GM13977 (cell line): ENCODE measurements at regions not wholly inside any gene's neighbourhood (a gene's known extent, or its start where the extent isn't known, plus 50 kb on each side); places are given as distances from the start of the nearest gene placed in this dataset.
"Not testable (repeated sequence)": the region's sequence is repeated elsewhere in the genome, so short reads cannot be mapped to it uniquely, and the experiment has no call there.

Experiments used
- DNase-seq: peaks from one replicate; pipeline ENCODE4 v3.0.0; 2012; ENCODE audit warnings: low spot score
- CTCF ChIP-seq: IDR thresholded peaks from 2 replicates; pipeline ENCODE4 v1.5.1; 2012; ENCODE audit warnings: mild to moderate bottlenecking, control low read depth; ENCODE audit not compliant: insufficient read depth; ENCODE audit errors: extremely low read depth, missing control alignments
- in situ Hi-C: fragments of 300-500 bp; cut with MboI; formaldehyde crosslinking; loops from one replicate; pipeline ENCODE4 v1.12.0; 2022; ENCODE audit warnings: low sequenced_read_pairs, low pct_unique_long_range_greater_than_20kb, mixed read lengths, inconsistent platforms; ENCODE audit not compliant: unreplicated experiment

GRCh38 chr13:78867655-78868054, 208.7 kb upstream of the OBI1 start:
- in situ Hi-C loops, result no loop called here
- no peak for DNase-seq
- TF ChIP-seq CTCF, result no peak

GRCh38 chr13:78866076-78866475, 207.1 kb upstream of the OBI1 start:
- in situ Hi-C loops, result not testable (repeated sequence)

GRCh38 chr13:78862446-78862845, 203.5 kb upstream of the OBI1 start:
- in situ Hi-C loops, result no loop called here
- TF ChIP-seq CTCF, result no peak
- no peak for DNase-seq

More at GRCh38 chr13:78866076-78866475, 207.1 kb upstream of the OBI1 start:
- not testable (repeated sequence) for DNase-seq

GRCh38 chr13:78852709-78853108, 193.8 kb upstream of the OBI1 start:
- DNase-seq, result no peak
- in situ Hi-C loops, result no loop called here
- no peak for TF ChIP-seq CTCF

GRCh38 chr13:78845656-78846365, 186.9 kb upstream of the OBI1 start:
- no peak for DNase-seq
- no peak for TF ChIP-seq CTCF
- in situ Hi-C loops, result no loop called here

- no peak for TF ChIP-seq CTCF
- no peak for DNase-seq
- in situ Hi-C loops, result no loop called here
These were observed 185.2 kb upstream of the OBI1 start for GRCh38 chr13:78844106-78844505.

- in situ Hi-C loops, result no loop called here
- TF ChIP-seq CTCF, result no peak
- no peak for DNase-seq
These were observed 182.5 kb upstream of the OBI1 start for GRCh38 chr13:78841358-78841963.
